SIG-M5 treated with dmso at 0.1 percent for 504 hours (cell line): ENCODE measurements at regions not wholly inside any gene's neighbourhood (a gene's known extent, or its start where the extent isn't known, plus 50 kb on each side); places are given as distances from the start of the nearest gene placed in this dataset.
A peak's percentile ranks its signal among the peaks of the same experiment; 100 is the strongest.

Experiments used
- DNase-seq: peaks from one replicate; lab custom pipeline; 2025; ENCODE audit not compliant: unreplicated experiment; lab: John Stamatoyannopoulos, UW

DNA sequence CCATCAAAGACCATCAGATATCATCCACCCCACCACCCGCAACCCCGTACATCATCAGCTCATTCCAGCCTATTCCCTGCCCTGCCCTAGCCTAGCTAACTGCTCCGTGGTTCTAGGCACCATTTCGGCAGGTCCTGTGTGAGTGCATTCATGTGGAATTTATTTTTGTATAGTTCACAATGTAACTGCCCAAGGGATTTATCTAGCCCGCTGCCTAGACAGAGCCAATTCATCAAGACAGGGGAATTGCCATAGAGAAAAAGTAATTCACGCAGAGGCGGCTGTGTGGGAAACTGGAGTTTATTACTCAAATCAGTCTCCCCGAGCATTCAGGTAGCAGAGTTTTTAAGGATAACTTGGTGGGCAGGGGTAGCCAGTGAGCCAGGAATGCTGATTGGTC is 109.2 kb upstream of the UBL3 start:
- no peak for DNase-seq

DNA sequence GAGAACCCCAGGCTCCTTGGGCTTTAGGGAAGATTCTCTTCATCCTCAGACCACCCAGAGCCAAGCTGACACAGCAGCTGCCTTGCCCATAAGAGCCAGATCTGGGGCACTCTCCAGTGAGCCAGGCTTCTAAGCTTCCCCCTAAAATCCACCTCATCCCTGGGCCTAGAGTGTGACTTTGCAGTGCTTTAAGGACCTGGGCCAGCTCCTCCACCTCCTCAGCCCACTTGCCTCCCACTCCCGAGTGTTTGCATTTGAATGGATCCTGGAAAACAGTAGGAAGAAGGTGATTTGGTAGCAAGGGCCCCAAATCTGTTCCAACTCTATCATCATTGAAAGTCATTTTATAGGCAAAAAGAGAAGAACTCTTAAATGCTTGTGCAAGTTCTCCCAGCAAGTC is 108.7 kb upstream of the UBL3 start:
- DNase-seq: no peak

DNA sequence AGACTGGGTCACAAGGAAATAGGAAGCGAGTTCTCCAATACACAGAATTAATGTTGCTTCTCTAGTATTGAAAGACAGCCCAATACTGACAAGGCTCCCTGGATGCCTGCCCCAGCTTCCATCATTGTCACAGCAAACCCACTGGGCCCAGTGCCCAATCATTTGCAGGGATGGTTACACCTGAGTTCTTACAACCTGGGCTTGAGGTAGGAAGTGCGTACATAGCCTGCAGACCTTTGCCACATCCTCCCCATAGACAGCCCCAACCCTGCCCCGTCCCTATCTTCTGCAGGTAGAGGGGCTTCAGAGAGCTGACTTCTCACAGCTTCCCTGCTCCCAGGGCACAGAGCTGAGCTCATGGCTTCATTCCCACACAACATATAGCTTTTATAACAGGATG is 108.1 kb upstream of the UBL3 start:
- DNase-seq: no peak

DNA sequence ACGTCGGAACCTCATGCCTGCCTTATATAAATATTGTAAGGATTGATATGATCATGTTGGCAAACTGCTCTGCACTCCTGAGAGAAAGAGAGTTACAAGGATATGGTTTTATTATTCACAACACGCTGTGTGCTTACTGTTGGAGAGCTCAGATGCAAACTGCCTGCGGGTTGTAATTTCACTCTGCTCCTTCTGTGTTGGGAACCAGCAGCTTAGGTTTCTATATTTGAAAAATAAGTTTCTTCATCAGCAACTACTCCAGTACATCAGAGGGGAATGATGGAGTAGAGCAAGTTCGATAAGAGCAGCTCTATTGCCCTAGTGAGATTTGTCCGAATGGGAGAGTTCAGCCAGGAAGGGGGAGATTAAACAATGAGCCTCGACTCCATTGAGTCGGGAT is 106.9 kb upstream of the UBL3 start:
- no peak for DNase-seq

DNA sequence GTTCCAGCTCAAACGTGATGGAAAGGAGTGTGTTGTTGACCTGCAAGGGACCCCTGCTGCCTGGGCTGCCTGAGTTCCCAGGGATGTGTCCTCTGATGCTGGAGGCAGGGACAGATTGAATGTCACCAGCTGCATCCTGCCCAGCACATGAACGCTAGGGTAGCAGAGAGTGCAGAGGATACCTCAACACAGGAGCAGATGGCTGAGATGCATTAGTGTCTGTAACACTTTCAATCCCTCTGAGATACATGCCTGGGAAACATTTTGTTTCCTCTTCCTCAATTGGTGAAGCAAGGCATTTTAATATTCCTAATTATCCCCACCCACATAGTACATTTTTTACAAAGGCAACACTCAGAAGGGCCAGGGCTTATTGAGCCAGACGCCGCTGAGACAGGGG is 106.4 kb upstream of the UBL3 start:
- DNase-seq: no peak

DNA sequence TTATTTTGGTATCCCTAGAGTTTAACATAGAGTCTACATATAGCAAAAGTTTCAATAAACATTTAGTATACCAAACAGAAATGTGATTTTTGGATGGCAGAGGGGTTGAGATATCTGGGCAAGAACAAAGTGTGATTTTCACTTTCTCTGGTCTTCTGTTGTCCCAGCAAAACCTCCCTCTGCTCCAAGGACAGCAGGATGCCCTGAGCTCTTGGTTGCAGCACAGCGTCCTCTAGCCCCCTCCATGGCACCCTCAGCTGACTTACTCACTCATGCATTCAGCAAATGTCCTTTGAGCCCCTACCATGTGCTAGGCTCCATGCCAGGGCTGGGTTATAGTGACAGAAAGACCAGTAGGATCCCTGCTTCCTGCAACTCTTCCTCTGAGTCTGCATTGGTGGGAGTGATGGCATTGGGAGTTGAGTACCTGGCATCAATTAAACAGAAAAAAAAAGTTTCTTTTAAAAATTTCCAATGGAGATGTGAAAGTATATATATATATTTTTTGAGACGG is 104.8 kb upstream of the UBL3 start:
- no peak for DNase-seq

DNA sequence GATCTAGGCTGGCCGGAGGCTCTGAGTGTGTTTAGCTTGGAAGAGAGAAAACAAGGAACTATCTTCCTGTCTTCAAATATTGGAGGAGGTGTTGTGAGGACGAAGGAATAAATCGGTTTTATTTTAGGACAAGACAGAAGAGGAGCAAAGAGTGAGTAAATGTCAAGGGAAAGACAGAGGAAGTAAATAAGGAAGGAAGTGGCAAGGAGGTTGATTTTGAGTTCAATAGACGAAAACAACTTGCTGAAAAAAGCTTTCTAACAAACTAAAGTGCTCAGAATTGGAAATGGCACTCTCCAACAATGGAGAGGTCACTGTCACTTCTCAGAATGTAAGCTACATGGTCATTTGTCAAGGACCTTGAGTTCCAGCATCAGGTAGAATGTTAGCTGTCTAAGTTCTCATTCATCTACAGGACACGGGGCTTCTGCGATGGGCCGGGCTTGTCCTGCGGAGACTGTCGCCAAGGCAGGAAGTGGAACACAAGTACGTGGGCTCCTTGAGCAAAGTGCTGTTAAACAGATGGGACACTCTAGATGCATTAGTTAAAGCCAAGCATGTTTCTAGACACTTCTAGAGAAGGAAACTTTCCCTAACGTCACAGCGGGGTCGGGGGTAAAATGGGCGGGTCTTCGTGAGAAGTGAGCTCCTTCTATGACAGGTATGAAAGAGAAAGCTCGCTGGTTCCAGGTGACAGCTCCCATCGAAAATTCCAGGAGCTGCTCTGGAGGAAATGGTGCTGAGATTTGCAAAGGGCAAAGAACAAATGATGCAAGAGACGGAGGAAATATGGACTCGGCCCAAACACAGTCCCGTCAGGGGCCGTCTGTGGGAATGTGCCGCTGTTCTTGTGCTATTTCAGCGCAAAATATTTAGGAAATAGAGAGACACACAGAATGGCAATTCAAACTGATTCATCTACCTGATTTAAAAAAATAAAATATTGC is 103.9 kb upstream of the UBL3 start:
- no peak for DNase-seq

DNA sequence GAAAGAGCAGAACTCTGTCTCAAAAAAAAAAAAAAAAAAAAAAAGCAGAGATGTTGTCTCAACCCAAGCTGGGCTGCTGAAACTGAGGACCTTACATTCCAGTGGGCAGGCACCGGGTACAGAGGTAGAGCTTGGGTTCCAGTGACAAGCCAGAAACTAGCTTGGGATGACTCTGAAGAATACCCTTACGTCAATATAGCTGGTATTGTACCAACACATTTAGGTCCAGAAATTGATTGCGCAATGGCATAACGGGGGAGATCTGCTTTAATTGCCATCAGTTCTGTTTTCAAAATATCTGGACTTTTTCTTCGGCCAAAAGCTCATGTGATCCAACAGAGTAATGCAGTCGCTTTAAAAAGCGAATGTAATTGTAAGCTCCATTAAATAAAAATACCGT is 103.1 kb upstream of the UBL3 start:
- no peak for DNase-seq

DNA sequence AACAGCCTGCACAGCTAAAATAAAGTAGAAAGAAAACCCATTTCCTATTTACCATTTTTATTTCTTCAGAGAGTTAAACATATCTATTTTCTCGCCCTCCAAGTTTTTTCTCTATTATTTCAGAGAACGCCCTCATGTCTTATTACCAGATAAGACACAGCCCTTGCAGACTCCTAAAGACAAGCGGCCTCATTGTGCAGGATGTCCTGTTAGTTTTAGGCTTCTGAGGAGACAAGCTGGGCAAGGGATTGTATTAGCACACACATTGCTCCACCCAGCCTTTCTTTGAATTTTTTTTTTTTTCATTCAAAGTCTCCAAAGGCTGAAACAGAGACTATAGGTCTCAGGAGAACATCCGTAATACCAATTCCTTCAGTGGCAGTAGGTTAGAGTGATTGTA is 101.8 kb upstream of the UBL3 start:
- no peak for DNase-seq

DNA sequence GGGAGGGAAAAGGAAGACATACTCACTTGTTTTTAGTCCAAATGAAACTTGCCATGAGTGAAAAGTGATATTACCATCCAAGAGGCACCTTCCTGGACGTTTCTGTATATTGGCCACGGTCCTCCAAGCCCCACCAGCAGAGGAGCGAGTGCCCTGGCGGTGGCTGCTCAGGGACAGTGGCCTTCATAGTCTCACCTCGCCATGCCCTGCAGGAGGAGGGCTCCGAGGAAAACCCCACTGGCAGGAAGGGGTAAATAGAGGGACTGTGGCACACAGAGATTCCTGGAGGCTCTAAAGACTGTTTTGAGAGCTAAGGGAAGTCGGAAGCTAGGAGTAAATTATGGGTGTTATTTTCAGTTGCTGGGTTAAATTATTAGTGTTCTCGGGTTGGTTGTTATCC is 98.4 kb upstream of the UBL3 start:
- no peak for DNase-seq

DNA sequence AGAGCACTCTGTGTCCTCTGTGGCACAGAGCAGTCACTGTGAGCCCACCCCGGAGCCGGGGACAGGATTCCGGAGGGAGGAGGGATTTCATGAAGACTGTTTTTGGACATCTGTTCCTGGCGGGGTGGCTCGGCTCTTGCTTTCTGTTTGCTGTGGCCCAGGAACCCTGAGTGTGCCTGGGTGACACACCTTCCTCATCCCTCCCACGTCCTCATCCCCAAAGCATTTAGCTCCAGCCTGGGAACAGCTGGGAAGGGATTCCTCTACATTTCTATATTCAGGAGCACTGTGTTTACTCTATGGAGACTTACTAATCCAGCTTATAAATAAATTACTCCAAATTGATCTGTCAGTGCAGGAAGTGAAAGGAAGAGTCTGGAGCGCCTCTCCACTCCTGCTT is 97.8 kb upstream of the UBL3 start:
- no peak for DNase-seq

DNA sequence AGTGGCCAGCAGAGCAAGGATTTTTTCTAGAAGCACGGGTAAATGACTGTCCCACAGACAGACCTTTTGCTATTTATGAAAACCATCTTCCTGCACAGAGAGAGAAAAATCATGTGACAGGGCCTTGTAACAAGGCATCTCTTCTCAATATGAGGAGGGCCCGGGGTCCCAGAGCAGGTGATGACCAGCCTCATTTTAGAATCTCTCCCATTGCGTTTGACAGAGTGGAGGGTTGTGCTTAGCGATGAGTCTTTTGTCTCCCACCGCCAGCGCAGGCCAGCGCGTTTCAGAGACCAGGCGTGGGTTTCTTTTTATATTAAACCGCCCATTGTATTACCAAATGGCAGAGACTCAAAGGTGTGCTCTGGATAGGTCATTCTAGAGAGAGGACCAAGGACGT is 97.4 kb upstream of the UBL3 start:
- DNase-seq: no peak

DNA sequence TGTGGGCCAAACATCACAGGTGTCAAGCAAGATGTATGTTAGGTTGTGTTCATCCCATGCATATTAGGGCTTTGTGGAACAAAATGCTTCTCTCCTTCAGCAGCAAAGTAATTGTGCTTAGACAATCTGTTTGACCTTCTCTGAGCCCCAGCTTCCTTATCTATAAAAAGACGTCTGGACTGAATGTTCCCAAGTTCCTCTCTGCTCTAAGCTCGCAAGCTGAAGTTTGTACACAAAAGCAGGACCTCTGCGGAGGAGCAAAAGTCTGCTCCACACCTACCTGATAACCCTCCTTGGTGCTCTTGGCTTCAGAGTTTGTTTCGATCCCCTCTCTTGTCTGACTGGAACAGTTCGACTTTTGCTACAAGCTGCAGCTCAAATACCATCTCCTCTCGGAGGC is 95.7 kb upstream of the UBL3 start:
- DNase-seq: no peak

DNA sequence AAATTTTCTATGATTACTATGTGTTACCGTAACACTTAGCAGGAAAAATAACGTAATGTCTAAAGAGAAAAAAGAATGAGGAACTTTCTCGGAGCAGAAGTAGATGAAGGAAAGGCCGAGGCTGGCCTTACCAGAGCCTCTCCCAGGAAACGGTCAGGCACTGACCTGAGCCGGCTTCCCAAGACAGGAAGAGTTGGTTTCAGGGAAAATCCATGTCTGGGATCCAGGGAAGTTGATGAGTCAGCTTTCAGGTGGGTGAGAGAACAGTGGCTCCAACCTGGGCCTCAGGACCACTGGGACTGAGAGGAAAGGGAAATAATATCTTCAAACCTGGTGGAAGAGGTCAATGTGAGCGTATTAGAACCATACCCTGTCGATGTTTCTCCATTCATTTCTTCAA is 93.3 kb upstream of the UBL3 start:
- DNase-seq: no peak

DNA sequence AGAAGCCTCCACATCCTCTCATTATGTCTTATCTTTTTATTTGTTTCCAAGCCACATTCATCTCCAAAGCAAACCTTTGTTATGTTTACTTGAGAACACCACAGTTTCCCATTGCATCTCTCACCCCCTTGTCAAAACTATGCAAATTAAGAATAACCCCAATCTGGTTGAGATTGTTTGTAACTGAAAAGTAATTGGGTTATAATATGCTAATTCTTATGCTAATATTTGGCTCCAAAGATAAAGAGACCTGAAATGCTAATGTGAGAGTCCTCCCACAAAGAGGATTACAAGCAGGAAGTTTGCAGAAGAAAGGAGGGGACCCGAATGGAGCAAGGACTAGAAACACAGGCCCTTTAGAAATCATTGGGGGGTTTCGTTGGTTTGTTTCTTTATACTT is 92.9 kb upstream of the UBL3 start:
- no peak for DNase-seq

DNA sequence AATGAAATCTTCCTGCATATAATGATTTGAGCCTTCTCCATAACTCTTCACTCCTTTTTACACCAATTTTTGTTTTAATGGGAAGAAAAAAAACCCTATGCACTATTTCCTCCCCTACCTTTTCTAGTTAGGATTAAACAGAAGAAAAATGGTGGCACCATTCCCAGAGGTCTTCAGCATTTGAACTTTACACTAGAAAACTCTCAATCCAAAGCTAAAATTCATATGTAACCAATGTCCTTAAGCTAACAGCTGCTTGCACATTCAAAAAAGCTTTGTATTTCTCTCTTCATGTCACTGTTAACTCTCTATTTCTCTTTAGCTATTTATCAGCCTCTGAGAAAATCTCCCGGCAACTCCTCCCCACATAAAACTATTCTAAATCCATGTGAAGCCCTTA is 90.3 kb upstream of the UBL3 start:
- DNase-seq: no peak

DNA sequence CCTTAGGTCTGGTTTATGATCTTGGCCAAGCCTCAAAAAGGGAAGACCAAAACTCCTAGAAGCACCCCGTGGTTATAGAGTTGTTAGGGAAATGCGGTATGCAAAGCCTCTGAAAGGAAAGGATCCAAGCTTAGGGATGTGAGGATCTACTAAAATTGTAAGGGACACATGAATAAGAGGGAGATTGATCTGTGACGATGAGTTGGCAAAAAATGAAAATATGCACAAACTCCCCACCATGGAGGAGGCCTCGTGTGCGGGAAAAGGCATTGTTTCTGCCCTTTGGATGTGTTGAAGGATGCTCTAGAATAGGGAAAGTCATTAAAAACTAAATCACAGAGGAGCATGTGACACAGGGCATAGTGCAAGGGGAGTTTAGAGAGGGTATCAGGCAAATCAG is 88.7 kb upstream of the UBL3 start:
- no peak for DNase-seq

DNA sequence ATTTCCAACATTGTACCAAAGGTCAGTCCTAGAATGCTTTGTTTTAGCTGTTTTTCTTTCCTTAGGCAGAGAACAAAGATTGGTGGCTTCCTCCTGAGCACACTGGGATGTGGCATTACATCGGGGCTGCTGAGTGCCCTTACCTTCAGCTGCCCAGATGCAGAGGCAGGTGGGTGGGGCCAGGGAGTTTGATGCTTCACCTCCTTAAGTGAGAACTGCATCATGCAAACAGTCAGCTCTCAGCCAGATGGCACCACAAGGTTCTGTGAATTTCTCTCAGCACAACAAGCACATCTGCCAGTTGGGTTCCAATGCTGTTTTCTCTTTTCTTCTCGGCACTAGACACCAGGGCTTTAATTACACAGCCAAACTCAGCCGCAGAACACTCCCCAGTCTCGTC is 87.4 kb upstream of the UBL3 start:
- no peak for DNase-seq

DNA sequence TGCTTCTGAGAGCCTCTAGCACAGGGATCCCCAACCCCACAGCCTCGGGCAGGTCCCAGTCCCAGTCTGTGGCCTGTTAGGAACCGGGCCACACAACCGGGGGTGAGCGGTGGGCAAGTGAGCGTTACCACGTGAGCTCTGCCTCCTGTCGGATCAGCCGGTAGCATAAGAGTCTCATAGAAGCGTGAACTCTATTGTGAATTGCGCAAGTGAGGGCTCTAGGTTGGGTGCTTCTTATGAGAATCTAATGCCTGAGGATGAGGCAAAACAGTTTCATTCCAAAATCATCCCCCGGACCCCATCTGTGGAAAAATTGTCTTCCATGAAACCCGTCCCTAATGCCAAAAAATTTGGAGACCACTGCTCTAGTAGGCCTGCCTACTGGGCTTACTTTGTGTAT is 87.0 kb upstream of the UBL3 start:
- DNase-seq: no peak

DNA sequence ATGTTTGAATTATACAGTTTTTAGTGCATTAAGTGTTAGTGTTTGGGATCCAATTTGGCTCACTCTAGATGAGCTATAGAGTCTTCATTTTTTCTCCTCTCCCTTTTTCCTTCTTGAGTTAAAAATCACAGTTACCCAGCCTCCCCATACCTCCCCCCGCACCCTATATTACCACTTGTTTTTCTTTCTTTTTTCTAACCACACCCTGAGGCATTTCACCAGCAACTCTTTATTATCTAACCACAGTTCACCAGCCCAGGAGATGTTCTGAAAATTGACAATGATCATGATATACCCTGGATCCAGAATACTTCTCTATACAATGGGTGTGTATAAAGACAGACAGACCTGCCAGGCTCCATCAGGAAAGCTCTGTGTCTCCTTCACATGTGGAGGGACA is 86.5 kb upstream of the UBL3 start:
- DNase-seq: no peak

DNA sequence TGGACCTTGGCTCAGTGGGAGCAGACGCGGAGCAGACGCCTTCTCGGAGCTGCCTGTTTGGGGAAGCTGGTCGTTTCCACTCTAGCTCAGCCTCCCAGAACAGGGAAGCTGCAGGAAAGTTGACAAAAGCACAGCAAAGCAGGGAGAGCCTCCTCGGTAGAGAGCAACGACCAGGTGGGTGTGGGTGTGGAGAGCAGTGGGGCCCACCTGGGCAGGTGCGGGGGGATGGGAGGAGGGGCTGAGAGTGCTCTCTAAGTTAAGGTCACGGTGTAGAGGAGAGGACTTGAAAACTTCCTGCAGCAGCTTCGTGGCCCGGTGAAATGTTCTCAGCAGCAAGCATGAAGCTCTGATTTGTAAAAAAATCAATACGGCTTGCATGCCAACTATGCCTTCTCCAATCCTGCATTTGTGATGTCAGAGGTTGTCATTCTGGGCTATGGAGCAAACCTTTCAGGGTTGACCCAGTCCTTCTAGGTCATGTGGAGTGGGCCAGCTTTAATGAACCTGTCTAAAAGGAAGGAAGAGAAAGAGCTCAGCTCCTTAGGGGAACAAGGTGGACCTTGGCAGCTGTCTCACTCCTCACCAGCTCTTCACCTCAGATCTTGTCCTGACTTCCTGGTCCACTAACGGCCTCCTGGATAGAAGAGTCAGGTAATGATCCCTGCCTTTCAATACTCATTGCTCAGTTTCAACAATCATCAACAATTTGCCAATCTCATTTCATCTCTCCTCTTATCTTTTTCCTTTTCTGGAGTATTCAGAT is 85.8 kb upstream of the UBL3 start:
- DNase-seq: peak; percentile 4

DNA sequence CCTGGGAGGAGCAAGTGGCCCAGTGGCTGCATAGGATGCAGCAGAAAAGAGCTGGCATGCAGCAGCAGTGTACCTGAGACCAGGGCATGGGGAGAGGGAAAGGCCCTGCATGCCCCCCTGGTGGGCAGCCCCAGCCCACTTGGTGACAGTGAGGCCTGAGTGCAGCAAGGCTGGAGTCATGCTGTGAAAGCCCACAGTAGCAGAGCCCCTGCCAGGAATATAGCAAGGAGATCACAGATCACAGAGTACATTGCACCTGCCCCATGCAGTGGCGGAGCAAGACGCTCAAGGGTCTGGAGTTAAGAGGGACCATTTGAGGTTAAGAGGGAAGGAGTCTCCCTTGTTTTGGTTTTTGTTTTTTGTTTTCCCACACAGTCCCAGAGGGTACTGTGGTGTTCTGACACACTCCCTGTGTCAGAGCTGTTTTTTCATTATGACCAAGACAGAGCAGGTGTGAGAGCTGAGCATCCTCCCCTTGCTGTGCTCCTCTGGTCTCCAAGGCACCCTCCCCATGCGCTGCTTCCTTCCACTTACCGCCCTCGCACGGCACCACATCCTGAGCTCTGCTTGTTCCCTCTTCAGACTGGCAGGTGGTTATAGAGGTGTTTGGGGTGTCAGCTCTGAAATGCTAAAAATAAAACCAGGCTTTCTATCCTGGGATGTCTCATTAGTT is 85.0 kb upstream of the UBL3 start:
- DNase-seq: no peak
